WERI-Rb-1 (cell line): ENCODE measurements at regions not wholly inside any gene's neighbourhood (a gene's known extent, or its start where the extent isn't known, plus 50 kb on each side); places are given as distances from the start of the nearest gene placed in this dataset.

ENCODE experiments used
- DNase-seq: peaks from one replicate; pipeline ENCODE4 v3.0.0-alpha.2; 2020
- H3K27ac ChIP-seq: fragments of 250-450 bp; sonication (Bioruptor Pico); 2 replicates; pipeline ENCODE4 v1.5.1; 2020; ENCODE audit warnings: mild to moderate bottlenecking, moderate library complexity
- H3K27me3 ChIP-seq: fragments of 250-450 bp; sonication (Bioruptor Pico); 2 replicates; pipeline ENCODE4 v1.5.1; 2021; ENCODE audit warnings: mild to moderate bottlenecking, low read depth, moderate library complexity; ENCODE audit not compliant: insufficient read depth, severe bottlenecking
- H3K36me3 ChIP-seq: fragments of 250-450 bp; sonication (Bioruptor Pico); 2 replicates; pipeline ENCODE4 v1.5.1; 2020; ENCODE audit warnings: mild to moderate bottlenecking, moderate library complexity
- H3K4me3 ChIP-seq: 2 replicates; pipeline ENCODE4 v1.5.1; 2011; ENCODE audit warnings: low read depth, mild to moderate bottlenecking, control low read depth, low read length
- H3K9me3 ChIP-seq: fragments of 250-450 bp; sonication (Bioruptor Pico); 2 replicates; pipeline ENCODE4 v1.5.1; 2021; ENCODE audit warnings: mild to moderate bottlenecking, moderate library complexity; ENCODE audit not compliant: severe bottlenecking
- CTCF ChIP-seq: IDR thresholded peaks from 2 replicates; pipeline ENCODE4 v1.5.1; 2011; ENCODE audit warnings: low read depth, mild to moderate bottlenecking, control low read depth, inconsistent platforms, low read length

GRCh38 chr6:139759086-139759485, 384.6 kb upstream of the CITED2 start:
- no peak overlapping the region for H3K27ac ChIP-seq
- no peak for TF ChIP-seq CTCF
- no peak for DNase-seq
- H3K4me3 ChIP-seq = no peak overlapping the region
- no peaks in the 10 kb centered on the region for H3K9me3 ChIP-seq
- H3K27me3 ChIP-seq = no peaks in the 10 kb centered on the region
- no peaks in the 10 kb centered on the region for H3K36me3 ChIP-seq

GRCh38 chr6:139758209-139758611, 383.8 kb upstream of the CITED2 start:
- H3K4me3 ChIP-seq = no peak overlapping the region
- no peak for TF ChIP-seq CTCF
- H3K36me3 ChIP-seq = no peaks in the 10 kb centered on the region
- H3K27ac ChIP-seq = no peak overlapping the region
- no peak for DNase-seq
- H3K27me3 ChIP-seq = no peaks in the 10 kb centered on the region
- H3K9me3 ChIP-seq = no peaks in the 10 kb centered on the region

GRCh38 chr6:139757784-139758183, 383.3 kb upstream of the CITED2 start:
- H3K27ac ChIP-seq = no peak overlapping the region
- DNase-seq = no peak
- no peak for TF ChIP-seq CTCF

GRCh38 chr6:139756381-139756780, 381.9 kb upstream of the CITED2 start:
- Histone ChIP-seq H3K9me3 (no peaks in the 10 kb centered on the region), H3K4me3 (no peak overlapping the region), H3K27ac (no peak overlapping the region), H3K27me3 (no peaks in the 10 kb centered on the region), H3K36me3 (no peaks in the 10 kb centered on the region)
- no peak for DNase-seq
- no peak for TF ChIP-seq CTCF

More at GRCh38 chr6:139757784-139758183, 383.3 kb upstream of the CITED2 start:
- Histone ChIP-seq H3K9me3 (no peaks in the 10 kb centered on the region), H3K36me3 (no peaks in the 10 kb centered on the region), H3K4me3 (no peak overlapping the region), H3K27me3 (no peaks in the 10 kb centered on the region)

- Histone ChIP-seq H3K4me3 (no peak overlapping the region), H3K9me3 (no peaks in the 10 kb centered on the region), H3K27me3 (no peaks in the 10 kb centered on the region), H3K36me3 (no peaks in the 10 kb centered on the region), H3K27ac (no peak overlapping the region)
- no peak for TF ChIP-seq CTCF
- DNase-seq = no peak
These were observed 380.7 kb upstream of the CITED2 start for GRCh38 chr6:139754898-139755775.
